Stimulated activated naive CD8-positive, alpha-beta T cell treated with anti-CD3 and anti-CD28 coated beads, Interleukin-15, Interleukin-2, amounts not matched to agents 100 ng/mL and 50 ng/mL, for 24 hours (primary cell): ENCODE measurements at regions not wholly inside any gene's neighbourhood (a gene's known extent, or its start where the extent isn't known, plus 50 kb on each side); places are given as distances from the start of the nearest gene placed in this dataset.

ENCODE experiments used
- H3K27ac Mint-ChIP-seq: one replicate; pipeline ENCODE4 v1.8.0; 2021; ENCODE audit warnings: mild to moderate bottlenecking, mixed read lengths
- H3K27me3 Mint-ChIP-seq: one replicate; pipeline ENCODE4 v1.8.0; 2021; ENCODE audit warnings: mixed read lengths
- H3K36me3 Mint-ChIP-seq: one replicate; pipeline ENCODE4 v1.8.0; 2021; ENCODE audit warnings: low read depth, mixed read lengths
- H3K4me1 Mint-ChIP-seq: one replicate; pipeline ENCODE4 v1.8.0; 2021; ENCODE audit warnings: low read depth, mixed read lengths
- H3K4me3 Mint-ChIP-seq: one replicate; pipeline ENCODE4 v1.8.0; 2021; ENCODE audit warnings: mild to moderate bottlenecking, mixed read lengths
- H3K9me3 Mint-ChIP-seq: one replicate; pipeline ENCODE4 v1.8.0; 2021; ENCODE audit warnings: mixed read lengths

DNA sequence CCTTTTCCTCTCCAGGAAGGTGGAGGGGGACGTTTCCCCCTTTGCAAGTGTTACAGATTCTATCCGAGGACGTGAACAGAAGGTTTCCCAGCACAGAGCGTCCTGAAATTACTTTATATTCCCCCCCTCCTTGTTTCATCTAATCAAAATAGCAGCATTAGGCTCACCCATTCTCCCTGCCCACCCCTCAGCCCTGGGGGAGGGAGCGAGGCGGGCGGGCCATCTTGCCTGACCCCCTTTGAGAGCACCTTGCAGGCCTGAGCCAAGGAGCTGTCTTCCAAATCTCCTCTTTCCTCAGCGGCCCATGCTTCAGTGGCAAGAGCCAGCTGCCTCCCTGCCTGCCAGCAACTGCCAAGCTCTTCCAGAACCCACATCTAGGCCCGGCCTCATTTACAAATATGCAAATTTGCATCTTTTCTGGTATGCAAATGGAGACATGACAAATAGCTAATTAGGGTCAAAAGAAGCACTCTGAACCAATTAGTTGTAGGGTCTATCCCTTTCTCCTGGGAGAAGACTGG, 69.1 kb upstream of the POU3F1 start:
- H3K4me3 Mint-ChIP-seq, result no peak overlapping the region
- H3K27me3 Mint-ChIP-seq, result peaks cover 5% of the 10 kb centered on the region
- H3K36me3 Mint-ChIP-seq, result no peaks in the 10 kb centered on the region
- no peak overlapping the region for H3K27ac Mint-ChIP-seq
- H3K4me1 Mint-ChIP-seq, result peaks cover 4% of the 10 kb centered on the region
- H3K9me3 Mint-ChIP-seq, result no peaks in the 10 kb centered on the region

DNA sequence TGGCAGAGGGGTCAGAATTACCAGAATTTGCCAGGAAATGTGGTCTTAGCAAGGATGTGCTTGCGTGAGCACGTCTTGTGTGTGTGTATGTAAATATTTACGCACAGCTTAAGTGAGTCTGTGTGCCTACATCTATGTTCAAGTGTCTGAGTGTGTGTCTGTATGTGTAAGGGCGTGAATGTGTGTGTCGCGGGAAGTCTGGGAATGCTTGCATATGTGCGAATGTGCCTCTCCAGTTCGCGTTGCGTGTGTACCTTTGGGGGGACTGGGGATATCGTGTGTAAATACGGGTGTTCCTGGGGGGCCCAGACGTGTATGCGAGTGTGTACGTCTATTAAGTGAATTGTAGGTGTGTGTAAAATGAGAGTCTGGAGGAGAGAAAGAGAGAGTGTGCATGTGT, 68.6 kb upstream of the POU3F1 start:
- peaks cover 7% of the 10 kb centered on the region for H3K27me3 Mint-ChIP-seq
- no peak overlapping the region for H3K4me3 Mint-ChIP-seq
- H3K27ac Mint-ChIP-seq, result no peak overlapping the region
- no peaks in the 10 kb centered on the region for H3K9me3 Mint-ChIP-seq
- peaks cover 4% of the 10 kb centered on the region for H3K4me1 Mint-ChIP-seq
- H3K36me3 Mint-ChIP-seq, result no peaks in the 10 kb centered on the region

DNA sequence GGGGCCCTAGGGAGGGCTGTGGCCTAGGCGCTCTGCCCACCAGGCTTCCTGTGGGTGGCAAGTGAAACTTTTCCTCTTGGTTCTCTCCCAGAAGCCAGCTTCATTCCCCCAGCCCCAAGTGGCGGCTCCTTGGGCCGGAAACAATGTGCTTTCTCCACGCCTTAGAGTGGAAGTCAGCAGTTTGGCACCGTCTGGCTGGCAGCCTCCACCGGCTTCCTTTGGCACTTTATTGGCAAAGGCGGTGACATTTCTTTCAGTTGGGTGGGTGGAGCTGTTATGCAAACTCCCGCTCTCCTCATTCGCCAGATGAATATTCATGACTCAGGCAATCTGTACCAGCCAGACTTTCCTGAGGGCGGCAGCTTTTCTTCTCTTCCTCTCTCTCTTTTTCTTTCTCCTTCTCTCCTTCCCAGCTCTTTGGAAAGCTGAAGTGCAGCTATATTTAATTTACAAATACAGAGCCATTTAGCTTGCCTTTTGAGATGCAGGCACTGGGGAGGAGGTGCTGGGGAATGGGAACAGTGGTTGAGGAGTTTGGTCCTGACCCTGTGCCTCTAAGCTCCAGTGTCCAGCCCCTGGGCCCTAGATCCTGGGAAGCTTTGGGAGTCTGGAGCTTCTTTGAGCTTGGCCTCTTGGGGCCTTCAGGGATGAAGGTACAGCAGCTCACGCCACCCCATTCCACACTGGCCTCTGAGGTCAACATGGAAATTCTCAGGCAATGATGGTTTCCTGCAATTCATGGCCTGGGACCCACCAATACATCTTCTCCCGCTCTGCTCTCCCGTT, 67.8 kb upstream of the POU3F1 start:
- H3K4me3 Mint-ChIP-seq, result no peak overlapping the region
- H3K9me3 Mint-ChIP-seq, result no peaks in the 10 kb centered on the region
- no peaks in the 10 kb centered on the region for H3K36me3 Mint-ChIP-seq
- peaks cover 4% of the 10 kb centered on the region for H3K4me1 Mint-ChIP-seq
- no peak overlapping the region for H3K27ac Mint-ChIP-seq
- H3K27me3 Mint-ChIP-seq, result peaks cover 8% of the 10 kb centered on the region

- peaks cover 8% of the 10 kb centered on the region for H3K27me3 Mint-ChIP-seq
- H3K4me1 Mint-ChIP-seq, result peaks cover 4% of the 10 kb centered on the region
- H3K9me3 Mint-ChIP-seq, result no peaks in the 10 kb centered on the region
- H3K4me3 Mint-ChIP-seq, result no peak overlapping the region
- no peaks in the 10 kb centered on the region for H3K36me3 Mint-ChIP-seq
- H3K27ac Mint-ChIP-seq, result no peak overlapping the region
These were observed 66.6 kb upstream of the POU3F1 start for GRCh38 chr1:38113159-38113666.

- Mint-ChIP-seq H3K27me3 (peaks cover 11% of the 10 kb centered on the region), H3K27ac (no peak overlapping the region), H3K4me3 (no peak overlapping the region), H3K36me3 (no peaks in the 10 kb centered on the region), H3K4me1 (peaks cover 4% of the 10 kb centered on the region), H3K9me3 (no peaks in the 10 kb centered on the region)
These were observed 65.0 kb upstream of the POU3F1 start for GRCh38 chr1:38111589-38111988.

- H3K4me1 Mint-ChIP-seq, result no peaks in the 10 kb centered on the region
- no peak overlapping the region for H3K27ac Mint-ChIP-seq
- no peak overlapping the region for H3K4me3 Mint-ChIP-seq
- peaks cover 16% of the 10 kb centered on the region for H3K27me3 Mint-ChIP-seq
- no peaks in the 10 kb centered on the region for H3K9me3 Mint-ChIP-seq
- H3K36me3 Mint-ChIP-seq, result no peaks in the 10 kb centered on the region
These were observed 58.7 kb upstream of the POU3F1 start for GRCh38 chr1:38105267-38105666.

- Mint-ChIP-seq H3K27me3 (peaks cover 14% of the 10 kb centered on the region), H3K36me3 (no peaks in the 10 kb centered on the region), H3K9me3 (no peaks in the 10 kb centered on the region), H3K4me1 (no peaks in the 10 kb centered on the region), H3K4me3 (no peak overlapping the region), H3K27ac (no peak overlapping the region)
These were observed 56.0 kb upstream of the POU3F1 start for GRCh38 chr1:38102636-38103035.

DNA sequence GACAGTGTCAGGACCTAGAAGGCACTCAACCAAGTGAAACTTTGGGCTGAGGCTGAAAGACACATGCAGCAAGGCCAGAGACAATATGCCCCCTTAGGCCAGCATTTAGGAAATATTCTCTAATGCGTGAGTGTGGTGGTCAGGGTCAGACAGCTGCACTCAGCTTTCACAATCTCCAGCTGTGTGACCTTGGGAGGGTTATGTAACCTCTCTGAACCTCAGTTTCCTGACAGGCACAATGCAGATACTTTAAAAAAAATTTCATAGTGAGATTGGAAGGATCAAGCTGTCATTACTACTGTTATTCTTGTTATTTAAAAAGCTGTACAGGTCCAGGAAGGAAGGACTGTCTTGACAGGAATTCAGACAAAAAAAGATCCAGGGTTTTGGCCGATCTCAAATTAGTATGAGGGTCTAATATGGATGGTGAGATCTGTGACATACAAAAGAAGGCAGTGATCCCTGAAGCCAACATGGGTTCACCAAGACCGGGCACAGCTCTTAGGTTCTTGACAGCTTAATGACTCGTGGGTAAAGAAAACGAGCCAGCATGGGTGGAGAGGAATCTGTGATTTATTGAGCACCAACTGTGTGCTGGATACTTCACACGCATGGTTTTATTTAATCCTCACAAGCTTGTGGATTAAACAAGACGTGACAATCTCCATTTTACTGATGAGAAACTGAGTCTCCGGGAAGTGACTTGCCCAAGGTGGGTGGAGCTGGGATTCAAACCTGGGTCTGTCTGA, 54.6 kb upstream of the POU3F1 start:
- Mint-ChIP-seq H3K27me3 (peaks cover 12% of the 10 kb centered on the region), H3K36me3 (no peaks in the 10 kb centered on the region), H3K4me3 (no peak overlapping the region), H3K9me3 (no peaks in the 10 kb centered on the region), H3K4me1 (no peaks in the 10 kb centered on the region), H3K27ac (no peak overlapping the region)

DNA sequence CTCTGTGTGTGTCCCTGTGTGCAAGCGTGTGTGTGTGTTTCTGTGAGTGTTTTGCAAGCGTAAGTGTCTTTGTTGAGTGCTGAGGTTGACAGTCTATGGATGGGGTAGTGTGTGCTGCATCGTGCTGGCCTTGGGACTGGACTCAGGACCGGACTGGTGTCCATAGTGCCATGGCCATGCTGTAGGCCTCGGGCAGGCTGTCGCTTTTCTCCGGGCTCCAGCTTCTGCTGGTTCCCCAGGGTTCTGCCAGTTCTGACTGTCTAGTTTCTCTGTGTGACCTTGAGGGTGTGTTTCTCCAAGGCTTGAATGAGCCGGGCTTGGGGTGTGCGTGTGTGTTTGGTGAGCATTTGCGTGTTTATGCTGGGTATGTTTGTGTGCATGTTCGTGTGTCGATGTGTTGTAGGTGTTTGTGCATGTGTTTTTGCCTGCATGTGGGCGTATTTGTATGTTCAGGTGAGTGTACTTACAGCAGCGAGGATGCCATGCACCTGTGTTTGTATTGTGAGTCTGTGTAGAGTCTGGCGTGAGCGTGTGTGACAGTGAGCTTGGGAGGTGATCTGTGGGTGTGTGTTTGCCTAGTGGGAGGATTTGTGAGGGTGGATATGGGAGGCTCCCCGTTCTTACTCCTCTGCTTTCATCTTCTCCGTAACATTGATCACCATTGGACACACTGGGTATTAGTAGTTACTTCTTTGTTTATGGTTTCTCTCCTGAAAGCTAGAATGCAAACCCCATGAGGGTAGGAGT, 51.7 kb upstream of the POU3F1 start:
- Mint-ChIP-seq H3K27me3 (peaks cover 11% of the 10 kb centered on the region), H3K27ac (no peak overlapping the region), H3K4me3 (no peak overlapping the region), H3K36me3 (no peaks in the 10 kb centered on the region), H3K4me1 (no peaks in the 10 kb centered on the region), H3K9me3 (no peaks in the 10 kb centered on the region)

GRCh38 chr1:38097284-38097898, 50.8 kb upstream of the POU3F1 start:
- Mint-ChIP-seq H3K27ac (no peak overlapping the region), H3K4me3 (no peak overlapping the region), H3K9me3 (no peaks in the 10 kb centered on the region), H3K36me3 (no peaks in the 10 kb centered on the region), H3K4me1 (no peaks in the 10 kb centered on the region), H3K27me3 (peaks cover 16% of the 10 kb centered on the region)
